Adrenal gland (tissue), 9 donors: ENCODE measurements at regions not wholly inside any gene's neighbourhood (a gene's known extent, or its start where the extent isn't known, plus 50 kb on each side); places are given as distances from the start of the nearest gene placed in this dataset.

Experiments
- DNase-seq, 7 donors: peaks; one replicate each; pipeline ENCODE4 v3.0.0-alpha.2; 2019 to 2020
- H3K27ac ChIP-seq, 5 donors: fragments of 200-600 bp; sonication (generic) in 4 of 5; 1 replicate in 3 of 5; 2 replicates in 2 of 5; pipeline versions ENCODE4 v1.5.1 to v1.8.0; 2016 to 2020; ENCODE audit warnings: mild to moderate bottlenecking in 1 of 5
- H3K27me3 ChIP-seq: fragments of 200-600 bp; 2 replicates; pipeline ENCODE4 v1.8.0; 2021
- H3K36me3 ChIP-seq, 2 donors: fragments of 200-600 bp; replicated peaks in 1 of 2; 1 replicate in 1 of 2; 2 replicates in 1 of 2; pipeline versions ENCODE4 v1.5.1 to v1.8.0; 2018 to 2022
- H3K4me1 ChIP-seq, 2 donors: fragments of 200-600 bp; replicated peaks in 1 of 2; 1 replicate in 1 of 2; 2 replicates in 1 of 2; pipeline versions ENCODE4 v1.5.1 to v1.8.0; 2018 to 2021
- H3K4me3 ChIP-seq, 4 donors: fragments of 200-600 bp; sonication (generic) in 3 of 4; one replicate each; pipeline ENCODE4 v1.5.1; 2016 to 2018
- H3K9me3 ChIP-seq, 3 donors: fragments of 200-600 bp; sonication (generic) in 1 of 3; replicated peaks in 1 of 3; 1 replicate in 2 of 3; 2 replicates in 1 of 3; pipeline versions ENCODE4 v1.5.1 to v1.8.0; 2016 to 2021
- POLR2A ChIP-seq, 2 donors: fragments of 450-650 bp; IDR thresholded peaks; one replicate each; pipeline ENCODE4 v1.6.1; 2017; ENCODE audit warnings: antibody characterized with exemption in 2 of 2, mild to moderate bottlenecking in 2 of 2, moderate library complexity in 1 of 2
- WGBS, 4 donors: extraction: QIAGEN DNeasy Blood & Tissue Kit in 2 of 4; methylation state at CpG; one replicate each; pipeline versions ENCODE4 v1.1.5 to v1.1.7; 2013 to 2017; 5-methylcytosine and 5-hydroxymethylcytosine counted together
- intact Hi-C, 2 donors: fragments of 100-400 bp; cut with DNase I; formaldehyde crosslinking; loops; one replicate each; pipeline versions ENCODE4 v1.14.1 to v1.15.0; 2022 to 2023
- TF ChIP-seq, protein P1 (sequence below), 6 experiments: fragments of 450-650 bp in 4 of 6; fragments of 200-600 bp in 2 of 6; sonication (generic) in 1 of 6; IDR thresholded peaks; 1 replicate in 5 of 6; 2 replicates in 1 of 6; pipeline versions ENCODE4 v1.5.1 to v1.8.0; 2016 to 2021; ENCODE audit warnings: antibody characterized with exemption in 6 of 6, mild to moderate bottlenecking in 2 of 6, moderate library complexity in 1 of 6
- donor health status: healthy with polysubstance abuse.
- donor health status: Bipolar disorder and iron deficiency.
- donor health status: DM: yes; HTN: yes; CAD: no.
- donor health status: DM: no; HTN: no; CAD: no.
- donor health status: DM: no; HTN: no; CAD: no.

DNA sequence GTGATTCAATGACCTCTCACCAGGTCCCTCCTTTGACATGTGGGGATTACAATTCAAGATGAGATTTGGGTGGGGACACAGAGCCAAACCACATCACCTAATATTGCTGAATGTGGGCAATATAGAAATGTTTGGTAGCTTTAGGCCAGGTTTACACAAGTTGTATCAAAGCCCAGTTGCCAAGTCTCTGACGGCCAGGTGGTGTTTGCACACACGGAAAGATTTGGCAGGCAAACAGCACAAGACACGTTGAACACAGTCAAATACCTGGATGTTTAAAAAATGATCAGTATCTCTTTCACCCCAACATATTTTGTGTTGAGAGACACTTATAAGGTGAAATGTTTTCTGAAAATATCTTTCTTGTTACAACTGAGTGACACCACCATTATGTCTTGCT is 294.4 kb upstream of the MKI67 start:
- intact Hi-C loops = no loop called here
- no peak overlapping the region for H3K27ac ChIP-seq
- WGBS, 4 donors = 51 to 74% (median 60%) methylated on average over 3 of the region's 3 CpGs
- H3K27me3 ChIP-seq = no peaks in the 10 kb centered on the region
- H3K4me3 ChIP-seq = no peak overlapping the region
- TF ChIP-seq POLR2A (IDR thresholded peaks at IDR 0.05) = no peak
- TF ChIP-seq, protein P1, sequence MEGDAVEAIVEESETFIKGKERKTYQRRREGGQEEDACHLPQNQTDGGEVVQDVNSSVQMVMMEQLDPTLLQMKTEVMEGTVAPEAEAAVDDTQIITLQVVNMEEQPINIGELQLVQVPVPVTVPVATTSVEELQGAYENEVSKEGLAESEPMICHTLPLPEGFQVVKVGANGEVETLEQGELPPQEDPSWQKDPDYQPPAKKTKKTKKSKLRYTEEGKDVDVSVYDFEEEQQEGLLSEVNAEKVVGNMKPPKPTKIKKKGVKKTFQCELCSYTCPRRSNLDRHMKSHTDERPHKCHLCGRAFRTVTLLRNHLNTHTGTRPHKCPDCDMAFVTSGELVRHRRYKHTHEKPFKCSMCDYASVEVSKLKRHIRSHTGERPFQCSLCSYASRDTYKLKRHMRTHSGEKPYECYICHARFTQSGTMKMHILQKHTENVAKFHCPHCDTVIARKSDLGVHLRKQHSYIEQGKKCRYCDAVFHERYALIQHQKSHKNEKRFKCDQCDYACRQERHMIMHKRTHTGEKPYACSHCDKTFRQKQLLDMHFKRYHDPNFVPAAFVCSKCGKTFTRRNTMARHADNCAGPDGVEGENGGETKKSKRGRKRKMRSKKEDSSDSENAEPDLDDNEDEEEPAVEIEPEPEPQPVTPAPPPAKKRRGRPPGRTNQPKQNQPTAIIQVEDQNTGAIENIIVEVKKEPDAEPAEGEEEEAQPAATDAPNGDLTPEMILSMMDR (IDR thresholded peaks at IDR 0.05) = no peak
- H3K4me1 ChIP-seq = no peaks in the 10 kb centered on the region
- no peaks in the 10 kb centered on the region for H3K9me3 ChIP-seq
- no peaks in the 10 kb centered on the region for H3K36me3 ChIP-seq
- DNase-seq = no peak

DNA sequence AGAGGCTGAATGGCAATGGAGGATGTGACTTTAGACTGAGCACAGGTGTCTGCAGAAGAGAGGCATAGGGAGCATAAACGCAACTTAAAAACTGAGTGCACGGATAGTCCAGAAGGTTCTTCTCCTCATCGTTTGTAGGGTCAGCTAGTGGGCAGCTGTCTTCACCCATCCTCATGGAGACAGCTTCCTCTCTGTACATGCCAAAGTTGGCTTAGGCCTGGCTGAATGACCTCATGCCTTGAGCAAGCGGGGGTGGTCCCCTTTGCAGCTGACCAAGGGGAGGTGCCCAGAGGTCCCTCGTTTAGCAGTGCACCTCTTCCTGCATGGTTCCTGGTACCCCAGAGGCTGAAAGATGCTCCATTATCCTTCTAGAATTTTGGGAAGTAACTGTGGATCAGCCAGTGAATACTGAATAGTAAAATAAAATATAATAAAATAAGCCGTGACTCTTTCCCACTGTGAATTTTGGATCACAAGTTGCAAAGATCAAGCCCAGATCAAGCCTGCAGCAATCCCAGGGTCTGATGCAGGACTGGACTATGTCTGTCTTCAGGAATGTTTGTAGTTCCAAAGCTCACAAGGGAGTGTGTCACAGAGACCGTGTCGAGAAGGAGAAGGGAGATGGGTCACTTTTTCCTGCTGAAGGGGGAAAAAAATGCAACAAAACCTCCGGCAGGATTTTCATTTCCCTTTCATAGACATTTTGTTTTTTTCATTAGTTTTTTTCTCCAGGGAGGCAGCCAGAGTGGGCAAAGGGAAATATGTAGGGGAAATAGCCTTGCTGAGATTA is 295.3 kb upstream of the MKI67 start:
- DNase-seq = no peak
- no peaks in the 10 kb centered on the region for H3K4me1 ChIP-seq
- no peaks in the 10 kb centered on the region for H3K36me3 ChIP-seq
- no peak overlapping the region for H3K27ac ChIP-seq
- TF ChIP-seq, protein P1 (IDR thresholded peaks at IDR 0.05) = no peak
- 54 to 63% (median 61%) methylated on average over 9 of the region's 9 CpGs for WGBS, 4 donors
- no peaks in the 10 kb centered on the region for H3K9me3 ChIP-seq
- H3K4me3 ChIP-seq = no peak overlapping the region
- intact Hi-C loops = no loop called here
- H3K27me3 ChIP-seq = no peaks in the 10 kb centered on the region

DNA sequence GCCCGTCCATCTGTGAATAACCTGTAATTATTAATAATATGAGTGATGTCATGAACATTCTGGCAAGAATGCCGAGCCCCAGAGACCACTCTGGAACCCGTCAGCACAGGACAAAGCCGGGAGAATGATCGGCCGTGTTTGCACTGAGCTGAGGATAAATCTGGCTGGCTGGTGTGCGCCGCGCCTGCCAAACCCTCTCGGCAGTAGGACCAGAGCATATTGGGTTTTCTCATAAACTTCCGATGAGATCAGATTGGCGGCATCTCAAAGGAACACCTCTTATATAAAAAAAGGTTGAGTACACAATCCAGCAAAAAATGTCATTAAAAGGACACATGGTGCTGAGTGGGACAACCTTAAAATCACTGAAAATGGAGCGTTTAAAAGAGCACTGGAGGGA is 296.0 kb upstream of the MKI67 start:
- Histone ChIP-seq H3K36me3 (no peaks in the 10 kb centered on the region), H3K9me3 (no peaks in the 10 kb centered on the region), H3K27me3 (no peaks in the 10 kb centered on the region), H3K4me3 (no peak overlapping the region), H3K4me1 (no peaks in the 10 kb centered on the region), H3K27ac (no peak overlapping the region)
- DNase-seq = no peak
- intact Hi-C loops = no loop called here
- WGBS, 4 donors = 70 to 81% (median 75%) methylated on average over 13 of the region's 13 CpGs
- TF ChIP-seq POLR2A (IDR thresholded peaks at IDR 0.05) = no peak
- TF ChIP-seq, protein P1 (IDR thresholded peaks at IDR 0.05) = no peak

DNA sequence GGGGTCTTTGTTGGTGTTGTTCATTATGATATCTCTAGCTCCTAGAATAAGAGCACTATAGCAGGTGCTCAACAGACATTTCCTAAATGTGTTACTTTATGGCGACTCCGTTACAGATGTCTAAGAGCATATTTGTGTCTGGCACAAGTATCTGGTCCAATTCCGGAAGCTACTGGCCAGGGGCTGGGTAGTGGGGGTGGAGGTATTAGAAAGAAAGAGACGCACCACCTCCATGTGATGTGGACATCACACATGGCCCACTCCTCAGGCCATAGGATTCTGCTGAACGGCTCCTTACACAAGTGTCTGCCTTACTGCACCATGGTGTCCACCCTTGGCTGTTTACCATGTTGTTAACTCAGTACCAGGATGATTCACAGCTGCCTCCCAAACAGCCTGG is 296.8 kb upstream of the MKI67 start:
- Histone ChIP-seq H3K36me3 (no peaks in the 10 kb centered on the region), H3K9me3 (no peaks in the 10 kb centered on the region), H3K27ac (no peak overlapping the region), H3K4me1 (no peaks in the 10 kb centered on the region), H3K4me3 (no peak overlapping the region), H3K27me3 (no peaks in the 10 kb centered on the region)
- DNase-seq = no peak
- WGBS, 4 donors = 74 to 91% (median 85%) methylated on average over 5 of the region's 5 CpGs
- intact Hi-C loops = no loop called here
- TF ChIP-seq POLR2A (IDR thresholded peaks at IDR 0.05) = no peak
- TF ChIP-seq, protein P1 (IDR thresholded peaks at IDR 0.05) = no peak
